Stimulated activated effector memory CD8-positive, alpha-beta T cell treated with anti-CD3 and anti-CD28 coated beads, Interleukin-12 subunit alpha, Interleukin-12 subunit beta, amount 100 ng/mL, for 72 hours (primary cell): ENCODE measurements at regions not wholly inside any gene's neighbourhood (a gene's known extent, or its start where the extent isn't known, plus 50 kb on each side); places are given as distances from the start of the nearest gene placed in this dataset.
"Not testable (repeated sequence)": the region's sequence is repeated elsewhere in the genome, so short reads cannot be mapped to it uniquely, and the experiment has no call there.

ENCODE experiments used
- ATAC-seq: fragments of 150-1000 bp; cut with Tn5 transposase; 2 replicates; pipeline ENCODE4 v1.10.0; 2021
- DNase-seq, 2 donors: peaks; one replicate each; pipeline ENCODE4 v3.0.0; 2021 to 2022; ENCODE audit warnings: low spot score in 2 of 2
- H3K27ac Mint-ChIP-seq: one replicate; pipeline ENCODE4 v1.8.0; 2022; ENCODE audit warnings: mild to moderate bottlenecking, mixed read lengths
- H3K36me3 Mint-ChIP-seq: one replicate; pipeline ENCODE4 v1.8.0; 2022; ENCODE audit warnings: mild to moderate bottlenecking, mixed read lengths
- H3K4me1 Mint-ChIP-seq: one replicate; pipeline ENCODE4 v1.8.0; 2022; ENCODE audit warnings: mixed read lengths
- H3K4me3 Mint-ChIP-seq: one replicate; pipeline ENCODE4 v1.8.0; 2022; ENCODE audit warnings: mild to moderate bottlenecking, mixed read lengths
- H3K9me3 Mint-ChIP-seq: one replicate; pipeline ENCODE4 v1.8.0; 2022; ENCODE audit warnings: mixed read lengths

DNA sequence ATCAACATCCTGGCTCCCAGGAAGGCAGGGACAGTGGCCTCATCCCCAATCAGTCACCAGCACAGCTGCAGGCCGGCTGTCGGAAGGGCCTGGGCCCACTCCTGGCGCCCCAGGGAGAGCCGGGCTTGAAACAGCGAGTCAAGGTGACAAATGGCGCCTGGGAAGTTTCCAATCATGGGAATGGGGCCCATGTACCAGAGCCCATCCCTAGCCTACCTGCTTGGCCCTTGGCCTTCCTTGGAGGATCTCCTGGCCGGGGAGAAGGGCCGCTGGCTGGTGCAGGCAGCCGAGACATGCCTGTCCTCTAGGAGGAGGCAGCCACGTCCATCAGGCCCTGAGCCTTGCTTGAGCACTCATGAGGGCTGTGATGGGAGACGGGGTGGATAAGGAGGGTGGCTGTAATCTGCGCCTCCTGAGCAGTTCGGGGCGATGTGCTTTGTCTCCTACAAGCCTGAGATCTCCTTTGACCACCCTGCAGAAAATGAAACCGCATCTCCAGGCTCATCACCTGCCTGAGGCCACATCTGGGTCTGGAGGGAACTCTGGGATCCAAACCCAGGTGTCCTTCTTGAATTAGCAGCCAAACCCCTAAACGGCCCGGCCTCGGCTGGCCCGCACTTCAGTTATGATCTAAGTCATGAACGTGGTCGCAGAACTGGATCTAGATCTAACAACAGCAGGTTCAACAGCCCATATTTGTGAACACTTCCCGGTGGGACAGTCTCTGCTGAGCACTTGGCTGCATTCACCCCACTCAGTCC lies 862.0 kb downstream of the TBC1D22A start:
- DNase-seq (no peak), ATAC-seq (no peak)
- Mint-ChIP-seq H3K4me3 (no peak overlapping the region), H3K27ac (no peak overlapping the region), H3K4me1 (no peaks in the 10 kb centered on the region), H3K36me3 (no peaks in the 10 kb centered on the region), H3K9me3 (no peaks in the 10 kb centered on the region)

DNA sequence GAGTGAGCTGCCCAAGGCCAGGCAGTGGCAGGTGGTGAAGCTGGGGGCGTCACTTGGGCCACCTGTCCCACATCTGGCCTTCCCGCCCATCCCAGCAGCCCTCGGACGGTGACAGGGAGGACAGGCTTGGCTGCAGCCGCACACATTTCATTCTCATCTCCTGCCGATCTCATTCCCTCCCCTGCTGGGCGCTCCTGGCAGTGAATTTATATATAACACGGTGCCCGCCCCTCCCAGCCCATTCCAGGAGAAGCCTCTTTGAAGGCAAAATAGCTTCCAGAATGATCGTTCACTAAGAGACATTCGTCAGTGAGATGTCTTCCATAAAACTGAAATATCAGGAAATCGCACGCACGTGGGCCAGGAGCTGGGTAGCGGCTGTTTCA lies 861.3 kb downstream of the TBC1D22A start:
- Mint-ChIP-seq H3K4me3 (no peak overlapping the region), H3K4me1 (no peaks in the 10 kb centered on the region), H3K36me3 (no peaks in the 10 kb centered on the region), H3K27ac (no peak overlapping the region), H3K9me3 (no peaks in the 10 kb centered on the region)
- no peak for ATAC-seq
- DNase-seq: no peak

DNA sequence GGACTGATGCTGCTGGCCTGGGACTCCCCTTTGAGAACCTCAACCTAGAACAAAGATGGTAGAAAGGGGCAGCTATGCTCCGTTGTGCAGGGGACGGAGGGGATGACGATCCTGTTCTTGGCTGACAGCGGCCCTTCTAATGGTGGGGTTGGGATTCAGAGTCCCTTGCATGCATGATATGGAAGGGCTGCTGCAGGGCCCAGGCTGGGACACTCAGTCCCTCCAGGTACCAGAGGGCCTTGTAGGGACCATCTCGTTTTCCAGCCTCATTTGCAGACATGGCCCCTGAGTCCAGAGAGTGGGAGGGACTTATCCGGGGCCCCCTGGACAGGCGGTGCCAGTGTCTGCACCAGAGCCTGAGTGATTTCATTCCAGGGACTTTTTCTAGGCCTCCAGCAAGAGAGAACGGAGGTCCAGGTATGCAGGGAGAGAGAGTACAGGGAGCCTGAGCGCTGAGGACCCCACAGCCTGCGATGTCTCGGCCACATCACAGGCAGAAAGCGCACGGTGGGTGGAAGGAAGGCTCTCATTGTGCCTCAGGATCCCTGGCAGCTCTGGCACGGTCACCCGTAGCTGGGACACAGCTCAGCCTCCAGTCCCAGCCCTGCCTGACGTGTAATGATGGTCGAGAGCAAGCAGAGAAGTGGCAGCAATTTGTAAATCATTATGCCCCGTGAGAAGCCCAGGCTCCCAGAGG lies 860.8 kb downstream of the TBC1D22A start:
- H3K36me3 Mint-ChIP-seq: no peaks in the 10 kb centered on the region
- no peak for DNase-seq
- no peaks in the 10 kb centered on the region for H3K4me1 Mint-ChIP-seq
- H3K9me3 Mint-ChIP-seq: no peaks in the 10 kb centered on the region
- ATAC-seq: no peak
- H3K4me3 Mint-ChIP-seq: no peak overlapping the region
- no peak overlapping the region for H3K27ac Mint-ChIP-seq

- Mint-ChIP-seq H3K4me3 (no peak overlapping the region), H3K4me1 (no peaks in the 10 kb centered on the region), H3K36me3 (no peaks in the 10 kb centered on the region), H3K27ac (no peak overlapping the region), H3K9me3 (no peaks in the 10 kb centered on the region)
- DNase-seq (no peak), ATAC-seq (no peak)
Observed at GRCh38 chr22:47622541-47622940, 860.1 kb downstream of the TBC1D22A start.

GRCh38 chr22:47621253-47621652 lies 858.8 kb downstream of the TBC1D22A start:
- Mint-ChIP-seq H3K36me3 (no peaks in the 10 kb centered on the region), H3K27ac (no peak overlapping the region), H3K9me3 (no peaks in the 10 kb centered on the region), H3K4me3 (no peak overlapping the region), H3K4me1 (no peaks in the 10 kb centered on the region)
- ATAC-seq (no peak), DNase-seq (no peak)

DNA sequence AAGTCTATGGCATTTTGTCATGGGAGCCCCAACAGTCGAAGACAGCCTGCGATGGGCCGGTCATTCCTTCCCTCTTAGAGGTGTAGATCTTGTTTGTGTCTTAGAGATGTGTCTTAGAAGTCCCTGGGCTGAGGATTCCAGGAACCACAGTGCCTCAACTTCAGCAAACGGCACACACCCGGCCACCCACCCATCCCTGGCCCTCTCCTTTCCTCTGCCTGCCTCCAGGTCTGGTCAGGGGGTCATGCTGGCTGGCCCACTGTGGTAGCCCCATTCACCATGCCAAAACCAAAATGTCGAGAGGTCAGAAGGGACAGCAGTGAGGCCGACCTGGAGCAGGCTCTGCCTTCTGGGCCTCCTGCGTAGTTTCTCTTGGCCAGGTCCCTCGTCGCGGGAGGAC lies 857.9 kb downstream of the TBC1D22A start:
- Mint-ChIP-seq H3K36me3 (no peaks in the 10 kb centered on the region), H3K4me3 (no peak overlapping the region), H3K4me1 (no peaks in the 10 kb centered on the region), H3K9me3 (no peaks in the 10 kb centered on the region), H3K27ac (no peak overlapping the region)
- no peak for DNase-seq
- ATAC-seq: no peak

DNA sequence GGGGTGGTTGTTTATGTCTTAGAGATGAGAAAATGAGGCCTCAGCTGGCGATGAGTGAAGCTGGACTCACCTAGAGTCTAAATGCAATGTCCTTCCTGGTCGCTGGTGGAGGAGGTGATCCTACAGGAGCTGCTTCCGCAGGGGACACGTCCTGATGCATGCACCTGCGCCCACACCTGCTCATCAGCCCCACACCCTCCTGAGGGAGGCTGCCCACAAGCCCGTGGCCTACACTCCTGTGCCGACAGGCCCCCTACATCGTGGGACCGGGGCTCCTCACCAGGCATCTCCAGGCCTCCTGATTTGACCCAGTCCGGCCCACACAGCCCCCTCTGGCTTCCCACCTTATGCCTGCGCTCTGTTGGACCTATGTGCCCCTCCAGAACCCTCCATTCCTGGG lies 857.2 kb downstream of the TBC1D22A start:
- DNase-seq: no peak

GRCh38 chr22:47618180-47619010 lies 855.9 kb downstream of the TBC1D22A start:
- H3K36me3 Mint-ChIP-seq: no peaks in the 10 kb centered on the region
- H3K27ac Mint-ChIP-seq: no peak overlapping the region
- no peaks in the 10 kb centered on the region for H3K9me3 Mint-ChIP-seq
- no peak for ATAC-seq
- no peak for DNase-seq
- no peaks in the 10 kb centered on the region for H3K4me1 Mint-ChIP-seq
- H3K4me3 Mint-ChIP-seq: no peak overlapping the region

More for the DNA sequence above, 857.2 kb downstream of the TBC1D22A start:
- Mint-ChIP-seq H3K36me3 (no peaks in the 10 kb centered on the region), H3K4me1 (no peaks in the 10 kb centered on the region), H3K4me3 (no peak overlapping the region), H3K9me3 (no peaks in the 10 kb centered on the region), H3K27ac (no peak overlapping the region)
- no peak for ATAC-seq

DNA sequence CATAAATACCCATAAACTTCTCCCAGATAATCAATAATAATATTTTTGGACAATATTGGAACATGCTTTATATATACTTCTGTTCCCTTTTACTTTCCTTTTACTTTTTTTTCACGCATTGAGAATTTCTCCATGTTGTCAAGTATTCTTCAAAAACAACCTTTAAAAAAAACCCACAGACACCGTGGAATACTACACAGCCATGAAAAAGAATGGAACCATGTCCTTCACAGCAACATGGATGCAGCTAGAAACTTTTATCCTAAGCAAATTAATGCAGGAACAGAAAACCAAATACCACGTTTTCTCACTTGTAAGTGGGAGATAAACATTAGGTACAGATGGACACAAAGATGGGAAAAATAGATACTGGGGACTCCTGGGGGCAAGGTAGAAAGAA lies 854.7 kb downstream of the TBC1D22A start:
- DNase-seq: no peak
- ATAC-seq: no peak
- H3K36me3 Mint-ChIP-seq: no peaks in the 10 kb centered on the region
- H3K9me3 Mint-ChIP-seq: no peaks in the 10 kb centered on the region
- H3K4me1 Mint-ChIP-seq: no peaks in the 10 kb centered on the region
- no peak overlapping the region for H3K4me3 Mint-ChIP-seq
- H3K27ac Mint-ChIP-seq: no peak overlapping the region

DNA sequence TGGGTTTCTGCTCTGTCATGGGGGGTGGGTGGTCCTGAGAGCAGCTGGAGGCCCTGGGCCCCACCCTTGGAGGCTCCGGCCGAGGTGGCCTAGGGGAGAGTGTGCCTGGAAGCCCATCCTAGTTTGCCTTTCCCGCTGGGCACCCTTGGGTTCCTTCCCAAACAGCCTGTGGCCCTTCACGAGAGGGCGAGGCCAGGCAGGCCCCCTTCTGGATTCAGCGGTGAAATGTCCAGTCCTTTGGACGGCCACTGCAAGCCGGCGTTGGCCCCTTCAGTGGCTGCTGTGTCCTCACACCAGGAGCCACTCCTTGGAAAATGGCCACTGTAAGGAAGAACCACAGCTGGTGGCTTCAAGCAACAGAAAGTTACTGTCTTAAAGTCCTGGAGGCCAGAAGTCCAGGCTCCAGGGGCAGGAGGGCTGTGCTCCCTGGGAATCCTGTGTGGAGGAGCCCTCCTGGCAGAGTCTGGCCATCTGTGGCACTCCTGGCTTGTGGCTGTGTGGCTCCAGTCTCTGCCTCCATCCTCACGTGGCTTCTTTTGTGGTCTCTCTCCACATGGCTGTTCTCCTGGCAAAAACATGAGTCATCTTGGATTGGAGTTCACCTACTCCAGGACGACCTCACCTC lies 854.1 kb downstream of the TBC1D22A start:
- no peak for DNase-seq
- no peak overlapping the region for H3K4me3 Mint-ChIP-seq
- no peaks in the 10 kb centered on the region for H3K9me3 Mint-ChIP-seq
- ATAC-seq: no peak
- no peak overlapping the region for H3K27ac Mint-ChIP-seq
- no peaks in the 10 kb centered on the region for H3K36me3 Mint-ChIP-seq
- no peaks in the 10 kb centered on the region for H3K4me1 Mint-ChIP-seq

DNA sequence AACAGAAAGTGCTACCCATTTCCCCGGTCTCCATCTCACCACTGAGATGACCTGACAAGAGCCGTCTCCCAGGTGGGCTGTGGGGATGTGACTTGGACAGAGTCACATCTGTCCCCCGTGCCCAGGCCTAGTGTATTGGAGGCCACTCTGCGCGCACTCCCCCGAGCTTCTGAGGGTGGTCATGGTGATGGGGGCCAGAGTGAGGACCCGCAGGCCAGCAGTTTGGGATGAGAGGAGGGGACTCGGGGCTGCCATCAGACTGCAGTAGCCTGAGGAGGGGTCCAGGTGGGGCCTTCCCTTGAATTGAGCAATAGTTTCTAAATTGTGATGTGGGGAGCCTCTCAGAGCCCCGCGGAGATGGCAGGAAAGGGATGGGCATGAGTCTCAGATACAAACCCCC lies 852.6 kb downstream of the TBC1D22A start:
- H3K4me3 Mint-ChIP-seq: no peak overlapping the region
- no peaks in the 10 kb centered on the region for H3K4me1 Mint-ChIP-seq
- H3K9me3 Mint-ChIP-seq: no peaks in the 10 kb centered on the region
- ATAC-seq: no peak
- DNase-seq: no peak
- H3K27ac Mint-ChIP-seq: no peak overlapping the region
- H3K36me3 Mint-ChIP-seq: peaks cover under 1% of the 10 kb centered on the region

DNA sequence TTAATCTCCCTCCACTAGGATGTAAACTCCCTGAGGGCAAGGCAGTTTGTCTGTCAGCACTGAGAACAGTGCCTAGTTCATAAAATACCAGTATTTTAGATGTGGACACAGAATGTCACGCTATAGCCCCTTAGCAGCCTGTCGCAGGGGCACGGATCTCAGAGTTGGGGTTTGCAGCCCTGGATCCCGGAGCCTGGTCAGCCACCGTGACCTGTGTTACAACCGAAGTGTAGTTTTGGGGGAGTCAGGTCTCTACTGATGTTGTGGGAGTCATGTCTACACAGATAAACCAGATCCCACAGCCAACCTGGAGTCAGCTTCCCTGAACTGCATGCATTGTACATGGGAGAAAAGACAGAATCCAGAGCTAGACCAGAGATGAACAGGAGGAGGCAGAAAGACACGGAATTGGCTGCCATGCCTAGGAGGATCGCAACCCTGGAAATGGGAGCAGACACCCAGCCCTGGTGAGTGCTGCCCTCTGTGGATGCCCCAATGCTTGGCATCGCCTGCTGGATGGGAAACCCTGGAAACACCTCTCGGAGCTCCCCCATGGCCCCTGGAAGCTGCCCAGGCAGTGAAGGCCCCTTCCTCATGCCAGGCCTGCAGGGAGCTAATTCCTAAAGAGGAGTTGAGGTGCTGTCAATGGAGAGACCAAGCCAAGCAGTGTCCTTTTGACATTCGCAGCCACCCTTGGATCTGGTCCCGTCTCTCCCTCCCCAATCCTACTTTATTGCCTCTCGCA lies 851.3 kb downstream of the TBC1D22A start:
- Mint-ChIP-seq H3K27ac (no peak overlapping the region), H3K4me3 (no peak overlapping the region), H3K4me1 (no peaks in the 10 kb centered on the region), H3K9me3 (no peaks in the 10 kb centered on the region), H3K36me3 (peaks cover 6% of the 10 kb centered on the region)
- ATAC-seq: no peak
- DNase-seq: no peak

GRCh38 chr22:47613181-47613580 lies 850.7 kb downstream of the TBC1D22A start:
- ATAC-seq: peak; percentile 6
- H3K36me3 Mint-ChIP-seq, DNase-seq, H3K4me3 Mint-ChIP-seq, H3K4me1 Mint-ChIP-seq, H3K27ac Mint-ChIP-seq, H3K9me3 Mint-ChIP-seq: not testable (repeated sequence)

- Mint-ChIP-seq H3K4me3 (no peak overlapping the region), H3K36me3 (peaks cover 6% of the 10 kb centered on the region), H3K4me1 (no peaks in the 10 kb centered on the region), H3K27ac (no peak overlapping the region), H3K9me3 (no peaks in the 10 kb centered on the region)
- ATAC-seq (no peak), DNase-seq (no peak)
Observed at GRCh38 chr22:47612311-47612910, 850.0 kb downstream of the TBC1D22A start.
